Neural cell (in vitro differentiated cells): ENCODE measurements at regions not wholly inside any gene's neighbourhood (a gene's known extent, or its start where the extent isn't known, plus 50 kb on each side); places are given as distances from the start of the nearest gene placed in this dataset.

Experiments
- H2AFZ ChIP-seq: fragments of 200-600, 300-800 bp; sonication (generic), shearing (Covaris generic); 2 replicates; pipeline ENCODE4 v1.6.0; 2014; ENCODE audit warnings: low read depth, mild to moderate bottlenecking, antibody characterized with exemption, low read length, moderate library complexity
- H3F3A ChIP-seq: fragments of 200-600 bp; shearing (Covaris generic); 2 replicates; pipeline ENCODE4 v1.6.1; 2016; ENCODE audit warnings: mild to moderate bottlenecking, moderate library complexity, mixed read lengths, antibody characterized with exemption, low read length; ENCODE audit not compliant: insufficient read depth, poor library complexity, severe bottlenecking
- H3K27ac ChIP-seq: fragments of 200-600, 300-800 bp; sonication (generic), shearing (Covaris generic); 2 replicates; pipeline ENCODE4 v1.5.1; 2014; ENCODE audit warnings: mild to moderate bottlenecking, low read length, moderate library complexity
- H3K27me3 ChIP-seq: fragments of 300-800, 200-600 bp; sonication (generic), shearing (Covaris generic); 2 replicates; pipeline ENCODE4 v1.6.0; 2014; ENCODE audit warnings: mild to moderate bottlenecking, low read depth, low read length, moderate library complexity; ENCODE audit not compliant: insufficient read depth
- H3K36me3 ChIP-seq: fragments of 300-800, 200-600 bp; sonication (generic), shearing (Covaris generic); 2 replicates; pipeline ENCODE4 v1.5.1; 2014; ENCODE audit warnings: mild to moderate bottlenecking, antibody characterized with exemption, low read length, moderate library complexity; ENCODE audit not compliant: insufficient read depth
- H3K4me2 ChIP-seq: fragments of 300-800, 200-600 bp; sonication (generic), shearing (Covaris generic); 2 replicates; pipeline ENCODE4 v1.6.0; 2014; ENCODE audit warnings: mild to moderate bottlenecking, low read length
- H3K4me3 ChIP-seq: fragments of 300-800, 200-600 bp; sonication (generic), shearing (Covaris generic); 2 replicates; pipeline ENCODE4 v1.5.1; 2014; ENCODE audit warnings: mild to moderate bottlenecking, low read length, moderate library complexity
- H3K79me2 ChIP-seq: fragments of 200-600 bp; shearing (Covaris generic); replicated peaks from 2 replicates; pipeline ENCODE4 v1.6.0; 2014; ENCODE audit warnings: mild to moderate bottlenecking, low read length, moderate library complexity; ENCODE audit not compliant: insufficient read depth
- H3K9ac ChIP-seq: fragments of 300-800, 200-600 bp; sonication (generic), shearing (Covaris generic); 2 replicates; pipeline ENCODE4 v1.6.1; 2016; ENCODE audit warnings: mild to moderate bottlenecking, low read length, mixed read lengths
- H3K9me2 ChIP-seq: fragments of 200-600 bp; shearing (Covaris generic); 2 replicates; pipeline ENCODE4 v1.6.1; 2016; ENCODE audit warnings: mild to moderate bottlenecking, low read length, mixed read lengths; ENCODE audit not compliant: insufficient read depth
- H3K9me3 ChIP-seq: fragments of 200-600, 300-800 bp; sonication (generic), shearing (Covaris generic); 2 replicates; pipeline ENCODE4 v1.6.1; 2016; ENCODE audit warnings: mild to moderate bottlenecking, mixed run types, low read length, moderate library complexity, mixed read lengths
- H4K20me1 ChIP-seq: fragments of 200-600 bp; shearing (Covaris generic); 2 replicates; pipeline ENCODE4 v1.6.1; 2016; ENCODE audit warnings: mild to moderate bottlenecking, mixed run types; ENCODE audit not compliant: insufficient read depth
- EP300 ChIP-seq: fragments of 450-650 bp; conservative IDR thresholded peaks from 2 replicates; pipeline ENCODE4 v1.6.1; 2014; ENCODE audit warnings: antibody characterized with exemption, mild to moderate bottlenecking, moderate library complexity; ENCODE audit not compliant: poor library complexity, severe bottlenecking
- EZH2 ChIP-seq: fragments of 200-600, 300-800 bp; shearing (Covaris generic), sonication (generic); IDR thresholded peaks from 2 replicates; pipeline ENCODE4 v1.6.1; 2014; ENCODE audit warnings: antibody characterized with exemption, low read length, borderline replicate concordance, mild to moderate bottlenecking; ENCODE audit not compliant: insufficient read depth, poor library complexity, severe bottlenecking
- MXI1 ChIP-seq: fragments of 450-650 bp; conservative IDR thresholded peaks from 2 replicates; pipeline ENCODE4 v1.6.1; 2014; ENCODE audit warnings: antibody characterized with exemption, mild to moderate bottlenecking; ENCODE audit not compliant: poor library complexity, severe bottlenecking
- POLR2AphosphoS5 ChIP-seq: IDR thresholded peaks from 2 replicates; pipeline ENCODE4 v1.6.1; 2012
- RAD21 ChIP-seq: fragments of 450-650 bp; conservative IDR thresholded peaks from 2 replicates; pipeline ENCODE4 v1.6.1; 2014; ENCODE audit warnings: antibody characterized with exemption, mild to moderate bottlenecking, moderate library complexity
- SMC3 ChIP-seq: fragments of 450-650 bp; conservative IDR thresholded peaks from 2 replicates; pipeline ENCODE4 v1.6.1; 2014; ENCODE audit warnings: antibody characterized with exemption, mild to moderate bottlenecking, moderate library complexity; ENCODE audit not compliant: poor library complexity
- TAF1 ChIP-seq: IDR thresholded peaks from 2 replicates; pipeline ENCODE4 v1.6.1; 2012; ENCODE audit warnings: low read depth
- TF ChIP-seq, protein P1 (sequence below): IDR thresholded peaks from 2 replicates; pipeline ENCODE4 v1.6.1; 2012; ENCODE audit warnings: borderline replicate concordance
- TF ChIP-seq, protein P2 (sequence below): fragments of 450-650 bp; IDR thresholded peaks from 2 replicates; pipeline ENCODE4 v1.5.1; 2014; ENCODE audit warnings: antibody characterized with exemption, mild to moderate bottlenecking, moderate library complexity; ENCODE audit not compliant: poor library complexity, severe bottlenecking

DNA sequence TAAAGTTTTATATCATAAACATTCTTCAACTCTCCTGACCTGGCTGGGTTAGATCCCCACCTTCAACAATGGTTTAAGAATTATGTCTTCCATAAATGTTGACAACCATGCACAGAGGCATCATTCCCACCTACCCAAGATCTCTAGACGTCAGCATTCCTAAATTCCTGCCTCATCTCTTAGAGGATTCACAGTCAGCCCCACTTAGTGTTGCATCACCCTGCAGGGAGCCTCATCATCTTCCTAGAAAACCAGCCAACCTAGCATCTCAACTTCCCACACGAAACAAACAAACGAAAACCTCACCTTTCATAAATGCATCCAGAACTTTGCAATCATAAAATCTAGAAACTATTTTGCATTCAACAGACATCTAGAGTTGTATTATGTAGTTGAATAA is 816.1 kb upstream of the C9orf72 start:
- Histone ChIP-seq H3K9ac (no peak overlapping the region), H3K27me3 (no peaks in the 10 kb centered on the region), H3K36me3 (no peaks in the 10 kb centered on the region), H3K4me2 (no peak overlapping the region), H3K27ac (no peak overlapping the region), H4K20me1 (no peaks in the 10 kb centered on the region), H3K4me3 (no peak overlapping the region), H3K9me3 (no peaks in the 10 kb centered on the region), H2AFZ (no peak overlapping the region), H3F3A (no peaks in the 10 kb centered on the region), H3K9me2 (no peaks in the 10 kb centered on the region), H3K79me2 (no peaks in the 10 kb centered on the region)
- no peak for TF ChIP-seq MXI1
- TF ChIP-seq POLR2AphosphoS5: no peak
- TF ChIP-seq EP300: no peak
- TF ChIP-seq TAF1: no peak
- no peak for TF ChIP-seq EZH2

DNA sequence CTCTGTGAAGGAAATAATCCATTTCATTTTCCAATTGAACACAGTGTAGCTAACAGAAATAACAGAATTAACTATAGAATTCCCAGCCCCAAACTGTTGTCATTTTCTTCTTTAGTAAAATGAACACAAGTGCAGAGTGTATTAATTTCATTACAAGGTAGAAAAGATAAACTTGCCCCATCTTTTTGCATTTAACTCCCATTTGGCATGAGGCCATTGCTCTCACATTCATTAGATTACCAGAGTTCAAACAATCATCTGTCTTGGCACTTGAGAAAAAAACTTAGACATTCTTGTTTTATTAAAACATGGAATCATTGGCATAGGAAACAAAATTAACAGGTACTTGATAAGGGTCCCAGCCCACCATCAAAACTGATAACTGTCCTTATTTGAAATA is 821.5 kb upstream of the C9orf72 start:
- no peak overlapping the region for H3K9ac ChIP-seq
- no peak overlapping the region for H3K4me2 ChIP-seq
- TF ChIP-seq, protein P1, sequence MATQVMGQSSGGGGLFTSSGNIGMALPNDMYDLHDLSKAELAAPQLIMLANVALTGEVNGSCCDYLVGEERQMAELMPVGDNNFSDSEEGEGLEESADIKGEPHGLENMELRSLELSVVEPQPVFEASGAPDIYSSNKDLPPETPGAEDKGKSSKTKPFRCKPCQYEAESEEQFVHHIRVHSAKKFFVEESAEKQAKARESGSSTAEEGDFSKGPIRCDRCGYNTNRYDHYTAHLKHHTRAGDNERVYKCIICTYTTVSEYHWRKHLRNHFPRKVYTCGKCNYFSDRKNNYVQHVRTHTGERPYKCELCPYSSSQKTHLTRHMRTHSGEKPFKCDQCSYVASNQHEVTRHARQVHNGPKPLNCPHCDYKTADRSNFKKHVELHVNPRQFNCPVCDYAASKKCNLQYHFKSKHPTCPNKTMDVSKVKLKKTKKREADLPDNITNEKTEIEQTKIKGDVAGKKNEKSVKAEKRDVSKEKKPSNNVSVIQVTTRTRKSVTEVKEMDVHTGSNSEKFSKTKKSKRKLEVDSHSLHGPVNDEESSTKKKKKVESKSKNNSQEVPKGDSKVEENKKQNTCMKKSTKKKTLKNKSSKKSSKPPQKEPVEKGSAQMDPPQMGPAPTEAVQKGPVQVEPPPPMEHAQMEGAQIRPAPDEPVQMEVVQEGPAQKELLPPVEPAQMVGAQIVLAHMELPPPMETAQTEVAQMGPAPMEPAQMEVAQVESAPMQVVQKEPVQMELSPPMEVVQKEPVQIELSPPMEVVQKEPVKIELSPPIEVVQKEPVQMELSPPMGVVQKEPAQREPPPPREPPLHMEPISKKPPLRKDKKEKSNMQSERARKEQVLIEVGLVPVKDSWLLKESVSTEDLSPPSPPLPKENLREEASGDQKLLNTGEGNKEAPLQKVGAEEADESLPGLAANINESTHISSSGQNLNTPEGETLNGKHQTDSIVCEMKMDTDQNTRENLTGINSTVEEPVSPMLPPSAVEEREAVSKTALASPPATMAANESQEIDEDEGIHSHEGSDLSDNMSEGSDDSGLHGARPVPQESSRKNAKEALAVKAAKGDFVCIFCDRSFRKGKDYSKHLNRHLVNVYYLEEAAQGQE: no peak
- TF ChIP-seq RAD21: no peak
- no peaks in the 10 kb centered on the region for H3K9me3 ChIP-seq
- H2AFZ ChIP-seq: no peak overlapping the region
- no peaks in the 10 kb centered on the region for H3K27me3 ChIP-seq
- H3K27ac ChIP-seq: no peak overlapping the region
- H3K36me3 ChIP-seq: no peaks in the 10 kb centered on the region
- no peaks in the 10 kb centered on the region for H3K79me2 ChIP-seq
- H4K20me1 ChIP-seq: no peaks in the 10 kb centered on the region
- H3K4me3 ChIP-seq: no peak overlapping the region
- H3F3A ChIP-seq: no peaks in the 10 kb centered on the region
- H3K9me2 ChIP-seq: no peaks in the 10 kb centered on the region

DNA sequence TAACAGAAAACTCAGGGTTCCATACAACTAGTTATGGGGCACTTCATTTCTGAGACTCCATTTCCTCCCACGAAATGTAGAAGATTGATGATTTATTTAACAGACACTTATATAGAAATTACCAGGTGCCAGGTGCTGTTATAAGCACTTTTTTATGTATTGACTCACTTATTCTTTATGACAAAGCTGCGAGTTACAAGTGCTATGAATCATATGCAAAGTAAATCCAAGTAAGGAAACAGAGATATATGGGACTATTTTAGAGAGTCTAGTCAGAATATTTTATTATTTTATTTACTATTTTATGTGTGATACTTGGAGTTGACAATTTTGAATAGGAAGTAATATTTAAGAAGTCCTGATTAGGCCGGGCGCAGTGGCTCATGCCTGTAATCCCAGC is 822.8 kb upstream of the C9orf72 start:
- Histone ChIP-seq H3K9me3 (no peaks in the 10 kb centered on the region), H2AFZ (no peak overlapping the region), H3K4me2 (no peak overlapping the region), H3F3A (no peaks in the 10 kb centered on the region), H3K79me2 (no peaks in the 10 kb centered on the region), H3K9me2 (no peaks in the 10 kb centered on the region), H3K27me3 (no peaks in the 10 kb centered on the region), H3K36me3 (no peaks in the 10 kb centered on the region), H4K20me1 (no peaks in the 10 kb centered on the region), H3K27ac (no peak overlapping the region), H3K4me3 (no peak overlapping the region), H3K9ac (no peak overlapping the region)
- TF ChIP-seq EZH2 (no peak), POLR2AphosphoS5 (no peak), RAD21 (no peak), MXI1 (no peak), SMC3 (no peak)
- TF ChIP-seq, protein P1: no peak
- TF ChIP-seq, protein P2, sequence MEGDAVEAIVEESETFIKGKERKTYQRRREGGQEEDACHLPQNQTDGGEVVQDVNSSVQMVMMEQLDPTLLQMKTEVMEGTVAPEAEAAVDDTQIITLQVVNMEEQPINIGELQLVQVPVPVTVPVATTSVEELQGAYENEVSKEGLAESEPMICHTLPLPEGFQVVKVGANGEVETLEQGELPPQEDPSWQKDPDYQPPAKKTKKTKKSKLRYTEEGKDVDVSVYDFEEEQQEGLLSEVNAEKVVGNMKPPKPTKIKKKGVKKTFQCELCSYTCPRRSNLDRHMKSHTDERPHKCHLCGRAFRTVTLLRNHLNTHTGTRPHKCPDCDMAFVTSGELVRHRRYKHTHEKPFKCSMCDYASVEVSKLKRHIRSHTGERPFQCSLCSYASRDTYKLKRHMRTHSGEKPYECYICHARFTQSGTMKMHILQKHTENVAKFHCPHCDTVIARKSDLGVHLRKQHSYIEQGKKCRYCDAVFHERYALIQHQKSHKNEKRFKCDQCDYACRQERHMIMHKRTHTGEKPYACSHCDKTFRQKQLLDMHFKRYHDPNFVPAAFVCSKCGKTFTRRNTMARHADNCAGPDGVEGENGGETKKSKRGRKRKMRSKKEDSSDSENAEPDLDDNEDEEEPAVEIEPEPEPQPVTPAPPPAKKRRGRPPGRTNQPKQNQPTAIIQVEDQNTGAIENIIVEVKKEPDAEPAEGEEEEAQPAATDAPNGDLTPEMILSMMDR: no peak
